CD14-positive monocyte (primary cell): ENCODE measurements at regions not wholly inside any gene's neighbourhood (a gene's known extent, or its start where the extent isn't known, plus 50 kb on each side); places are given as distances from the start of the nearest gene placed in this dataset.
"Not testable (repeated sequence)": the region's sequence is repeated elsewhere in the genome, so short reads cannot be mapped to it uniquely, and the experiment has no call there.

Source experiments
- DNase-seq, 3 donors: peaks; one replicate each; pipeline ENCODE4 v3.0.0-alpha.2; 2011 to 2022
- H2AFZ ChIP-seq: 2 replicates; pipeline ENCODE4 v1.6.0; 2012; ENCODE audit warnings: mild to moderate bottlenecking, low read depth, low read length, inconsistent platforms; ENCODE audit not compliant: insufficient read depth, poor library complexity, severe bottlenecking
- H3K27ac ChIP-seq, 2 donors: 1 replicate in 1 of 2; 2 replicates in 1 of 2; pipeline ENCODE4 v1.5.1; 2012 to 2013; ENCODE audit warnings: low read length in 2 of 2, control low read depth in 1 of 2, inconsistent platforms in 1 of 2, low read depth in 1 of 2, mild to moderate bottlenecking in 1 of 2
- H3K27me3 ChIP-seq, 2 donors: one replicate each; pipeline versions ENCODE4 v1.6.0 to v1.6.1; 2011 to 2013; ENCODE audit warnings: low read length in 2 of 2; ENCODE audit not compliant: control insufficient read depth in 2 of 2, insufficient read depth in 2 of 2
- H3K36me3 ChIP-seq, 2 donors: replicated peaks in 1 of 2; 1 replicate in 1 of 2; 2 replicates in 1 of 2; pipeline versions ENCODE4 v1.5.1 to v1.6.1; 2012 to 2013; ENCODE audit warnings: low read length in 2 of 2, control low read depth in 1 of 2, inconsistent platforms in 1 of 2, mild to moderate bottlenecking in 1 of 2; ENCODE audit not compliant: insufficient read depth in 2 of 2, control insufficient read depth in 1 of 2
- H3K4me1 ChIP-seq, 2 donors: 1 replicate in 1 of 2; 2 replicates in 1 of 2; pipeline versions ENCODE4 v1.5.1 to v1.6.1; 2012 to 2013; ENCODE audit warnings: low read length in 2 of 2, control low read depth in 1 of 2, inconsistent platforms in 1 of 2, mild to moderate bottlenecking in 1 of 2, moderate library complexity in 1 of 2; ENCODE audit not compliant: insufficient read depth in 2 of 2, control insufficient read depth in 1 of 2
- H3K4me2 ChIP-seq: replicated peaks from 2 replicates; pipeline ENCODE3; 2012; ENCODE audit warnings: low read length, moderate library complexity, mild to moderate bottlenecking; ENCODE audit not compliant: poor library complexity, severe bottlenecking; ENCODE audit errors: extremely low read depth
- H3K4me3 ChIP-seq, 3 experiments: fragments of 200-600 bp in 1 of 3; sonication (generic) in 1 of 3; replicated peaks in 1 of 3; 1 replicate in 2 of 3; 2 replicates in 1 of 3; pipeline ENCODE4 v1.5.1; 2011 to 2013; ENCODE audit warnings: low read length in 3 of 3, mild to moderate bottlenecking in 3 of 3, control low read depth in 2 of 3, low read depth in 2 of 3, inconsistent platforms in 1 of 3, moderate library complexity in 1 of 3
- H3K79me2 ChIP-seq: 2 replicates; pipeline ENCODE4 v1.6.0; 2012; ENCODE audit warnings: mild to moderate bottlenecking, control low read depth, inconsistent platforms, low read length, moderate library complexity; ENCODE audit not compliant: insufficient read depth
- H3K9ac ChIP-seq: 2 replicates; pipeline ENCODE4 v1.6.0; 2017; ENCODE audit warnings: low read length, mild to moderate bottlenecking; ENCODE audit not compliant: insufficient read depth, poor library complexity, severe bottlenecking
- H3K9me3 ChIP-seq, 2 donors: replicated peaks in 1 of 2; 1 replicate in 1 of 2; 2 replicates in 1 of 2; pipeline versions ENCODE4 v1.5.1 to v1.6.1; 2012 to 2013; ENCODE audit warnings: low read length in 2 of 2, control low read depth in 1 of 2; ENCODE audit not compliant: control insufficient read depth in 1 of 2, insufficient read depth in 1 of 2
- H4K20me1 ChIP-seq: 2 replicates; pipeline ENCODE4 v1.6.0; 2012; ENCODE audit warnings: mild to moderate bottlenecking, low read length, control low read depth, moderate library complexity; ENCODE audit not compliant: insufficient read depth
- H3K27ac Mint-ChIP-seq, 7 donors: one replicate each; pipeline ENCODE4 v1.8.0; 2020; ENCODE audit warnings: mild to moderate bottlenecking in 7 of 7, mixed read lengths in 7 of 7, moderate library complexity in 6 of 7, inconsistent platforms in 2 of 7
- H3K27me3 Mint-ChIP-seq, 3 donors: one replicate each; pipeline ENCODE4 v1.8.0; 2021 to 2022; ENCODE audit warnings: low read depth in 3 of 3, mild to moderate bottlenecking in 3 of 3, mixed read lengths in 3 of 3, moderate library complexity in 3 of 3, inconsistent platforms in 1 of 3
- H3K36me3 Mint-ChIP-seq, 2 donors: one replicate each; pipeline ENCODE4 v1.8.0; 2020; ENCODE audit warnings: mixed read lengths in 2 of 2, inconsistent platforms in 1 of 2, mild to moderate bottlenecking in 1 of 2
- H3K4me1 Mint-ChIP-seq: one replicate; pipeline ENCODE4 v1.8.0; 2020; ENCODE audit warnings: mild to moderate bottlenecking, mixed read lengths
- H3K4me3 Mint-ChIP-seq, 2 donors: one replicate each; pipeline ENCODE4 v1.8.0; 2020; ENCODE audit warnings: mild to moderate bottlenecking in 2 of 2, mixed read lengths in 2 of 2, moderate library complexity in 1 of 2
- H3K9me3 Mint-ChIP-seq, 7 donors: one replicate each; pipeline ENCODE4 v1.8.0; 2020 to 2022; ENCODE audit warnings: mixed read lengths in 7 of 7, mild to moderate bottlenecking in 6 of 7, moderate library complexity in 6 of 7, inconsistent platforms in 2 of 7
- WGBS: methylation state at CpG from one replicate; pipeline ENCODE4 v1.1.5; 2013; ENCODE audit warnings: missing lambda C conversion rate; ENCODE audit not compliant: insufficient coverage; 5-methylcytosine and 5-hydroxymethylcytosine counted together
- intact Hi-C, 2 donors: fragments of 100-400 bp; cut with micrococcal nuclease; formaldehyde crosslinking; loops; one replicate each; pipeline versions ENCODE4 v1.15.0 to v1.15.1; 2023

- intact Hi-C loops, H3K27me3 Mint-ChIP-seq, H3K27ac Mint-ChIP-seq, H3K4me1 Mint-ChIP-seq, H3K4me1 ChIP-seq, H4K20me1 ChIP-seq, H3K36me3 Mint-ChIP-seq, DNase-seq, H3K27ac ChIP-seq, H3K4me3 ChIP-seq, H3K27me3 ChIP-seq, H2AFZ ChIP-seq, H3K36me3 ChIP-seq, H3K4me2 ChIP-seq, H3K9ac ChIP-seq, H3K4me3 Mint-ChIP-seq, H3K9me3 Mint-ChIP-seq, H3K9me3 ChIP-seq, H3K79me2 ChIP-seq: not testable (repeated sequence)
- WGBS = no CpG with 5 or more reads among the region's 1 CpG
These were observed 125.4 kb upstream of the NBPF19 start for GRCh38 chr1:149349448-149349847.

GRCh38 chr1:149352205-149352604, 122.6 kb upstream of the NBPF19 start:
- H3K27ac ChIP-seq, H3K4me1 Mint-ChIP-seq, intact Hi-C loops, H3K79me2 ChIP-seq, H3K4me3 ChIP-seq, H3K27me3 ChIP-seq, DNase-seq, H3K9me3 Mint-ChIP-seq, H3K4me1 ChIP-seq, H4K20me1 ChIP-seq, H3K4me3 Mint-ChIP-seq, H3K27ac Mint-ChIP-seq, H3K9ac ChIP-seq, H3K36me3 ChIP-seq, H3K27me3 Mint-ChIP-seq, H2AFZ ChIP-seq, H3K36me3 Mint-ChIP-seq, H3K9me3 ChIP-seq, H3K4me2 ChIP-seq: not testable (repeated sequence)
- WGBS = no CpG with 5 or more reads among the region's 1 CpG

- H3K27ac Mint-ChIP-seq, H3K4me3 ChIP-seq, intact Hi-C loops, H3K4me1 ChIP-seq, DNase-seq, H4K20me1 ChIP-seq, H3K79me2 ChIP-seq, H3K9me3 ChIP-seq, H3K4me2 ChIP-seq, H3K27me3 Mint-ChIP-seq, H3K27ac ChIP-seq, H3K27me3 ChIP-seq, H3K9ac ChIP-seq, H3K36me3 Mint-ChIP-seq, H3K4me3 Mint-ChIP-seq, H3K4me1 Mint-ChIP-seq, H3K9me3 Mint-ChIP-seq, H3K36me3 ChIP-seq, H2AFZ ChIP-seq: not testable (repeated sequence)
- WGBS = no CpG with 5 or more reads among the region's 2 CpGs
These were observed 120.3 kb upstream of the NBPF19 start for GRCh38 chr1:149354579-149354978.

- H3K9ac ChIP-seq, H3K4me3 Mint-ChIP-seq, H3K27me3 ChIP-seq, H3K36me3 Mint-ChIP-seq, H3K79me2 ChIP-seq, H3K27ac ChIP-seq, H3K27me3 Mint-ChIP-seq, H3K4me1 ChIP-seq, H3K27ac Mint-ChIP-seq, H3K36me3 ChIP-seq, H4K20me1 ChIP-seq, intact Hi-C loops, H3K4me3 ChIP-seq, H3K4me2 ChIP-seq, H2AFZ ChIP-seq, H3K9me3 ChIP-seq, H3K9me3 Mint-ChIP-seq, H3K4me1 Mint-ChIP-seq, DNase-seq: not testable (repeated sequence)
- no CpG with 5 or more reads among the region's 1 CpG for WGBS
These were observed 119.1 kb upstream of the NBPF19 start for GRCh38 chr1:149355748-149356147.
